HL-60 (cell line): ENCODE measurements at regions not wholly inside any gene's neighbourhood (a gene's known extent, or its start where the extent isn't known, plus 50 kb on each side); places are given as distances from the start of the nearest gene placed in this dataset.

Source experiments
- DNase-seq, 2 experiments: peaks; one replicate each; pipeline ENCODE4 v3.0.0-alpha.2; 2010 to 2020; ENCODE audit warnings: low read depth in 1 of 2, low spot score in 1 of 2
- H3K27ac ChIP-seq: fragments of 250-450 bp; sonication (Bioruptor Pico); replicated peaks from 2 replicates; pipeline ENCODE4 v1.5.1; 2020; ENCODE audit warnings: mild to moderate bottlenecking, moderate library complexity
- H3K27me3 ChIP-seq: fragments of 250-450 bp; sonication (Bioruptor Pico); 2 replicates; pipeline ENCODE4 v1.5.1; 2021; ENCODE audit warnings: mild to moderate bottlenecking, moderate library complexity; ENCODE audit not compliant: insufficient read depth, poor library complexity, severe bottlenecking
- H3K4me3 ChIP-seq: replicated peaks from 2 replicates; pipeline ENCODE4 v1.5.1; 2011; ENCODE audit warnings: mild to moderate bottlenecking, control low read depth, low read length; ENCODE audit not compliant: insufficient read depth
- CTCF ChIP-seq: IDR thresholded peaks from one replicate; pipeline ENCODE4 v1.5.1; 2011; ENCODE audit warnings: low read length, control low read depth, inconsistent platforms; ENCODE audit not compliant: insufficient read depth
- GABPA ChIP-seq: IDR thresholded peaks from 2 replicates; pipeline ENCODE4 v1.6.1; 2012; ENCODE audit warnings: low read depth
- POLR2AphosphoS5 ChIP-seq: IDR thresholded peaks from 2 replicates; pipeline ENCODE4 v1.6.1; 2012; ENCODE audit warnings: low read depth
- SPI1 ChIP-seq: IDR thresholded peaks from 2 replicates; pipeline ENCODE4 v1.6.1; 2012; ENCODE audit warnings: low read depth, mild to moderate bottlenecking, borderline replicate concordance
- TF ChIP-seq, protein P1 (sequence below): IDR thresholded peaks from 2 replicates; pipeline ENCODE4 v1.6.1; 2012; ENCODE audit warnings: low read depth; ENCODE audit not compliant: insufficient replicate concordance

- DNase-seq = no peak
- no peaks in the 10 kb centered on the region for H3K27me3 ChIP-seq
- TF ChIP-seq, protein P1, sequence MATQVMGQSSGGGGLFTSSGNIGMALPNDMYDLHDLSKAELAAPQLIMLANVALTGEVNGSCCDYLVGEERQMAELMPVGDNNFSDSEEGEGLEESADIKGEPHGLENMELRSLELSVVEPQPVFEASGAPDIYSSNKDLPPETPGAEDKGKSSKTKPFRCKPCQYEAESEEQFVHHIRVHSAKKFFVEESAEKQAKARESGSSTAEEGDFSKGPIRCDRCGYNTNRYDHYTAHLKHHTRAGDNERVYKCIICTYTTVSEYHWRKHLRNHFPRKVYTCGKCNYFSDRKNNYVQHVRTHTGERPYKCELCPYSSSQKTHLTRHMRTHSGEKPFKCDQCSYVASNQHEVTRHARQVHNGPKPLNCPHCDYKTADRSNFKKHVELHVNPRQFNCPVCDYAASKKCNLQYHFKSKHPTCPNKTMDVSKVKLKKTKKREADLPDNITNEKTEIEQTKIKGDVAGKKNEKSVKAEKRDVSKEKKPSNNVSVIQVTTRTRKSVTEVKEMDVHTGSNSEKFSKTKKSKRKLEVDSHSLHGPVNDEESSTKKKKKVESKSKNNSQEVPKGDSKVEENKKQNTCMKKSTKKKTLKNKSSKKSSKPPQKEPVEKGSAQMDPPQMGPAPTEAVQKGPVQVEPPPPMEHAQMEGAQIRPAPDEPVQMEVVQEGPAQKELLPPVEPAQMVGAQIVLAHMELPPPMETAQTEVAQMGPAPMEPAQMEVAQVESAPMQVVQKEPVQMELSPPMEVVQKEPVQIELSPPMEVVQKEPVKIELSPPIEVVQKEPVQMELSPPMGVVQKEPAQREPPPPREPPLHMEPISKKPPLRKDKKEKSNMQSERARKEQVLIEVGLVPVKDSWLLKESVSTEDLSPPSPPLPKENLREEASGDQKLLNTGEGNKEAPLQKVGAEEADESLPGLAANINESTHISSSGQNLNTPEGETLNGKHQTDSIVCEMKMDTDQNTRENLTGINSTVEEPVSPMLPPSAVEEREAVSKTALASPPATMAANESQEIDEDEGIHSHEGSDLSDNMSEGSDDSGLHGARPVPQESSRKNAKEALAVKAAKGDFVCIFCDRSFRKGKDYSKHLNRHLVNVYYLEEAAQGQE = no peak
- no peak for TF ChIP-seq SPI1
- TF ChIP-seq POLR2AphosphoS5 = no peak
- no peak for TF ChIP-seq CTCF
- TF ChIP-seq GABPA = no peak
- H3K27ac ChIP-seq = no peak overlapping the region
- no peak overlapping the region for H3K4me3 ChIP-seq
Observed at GRCh38 chr13:63010072-63010658, 1594.5 kb upstream of the PCDH20 start.

DNA sequence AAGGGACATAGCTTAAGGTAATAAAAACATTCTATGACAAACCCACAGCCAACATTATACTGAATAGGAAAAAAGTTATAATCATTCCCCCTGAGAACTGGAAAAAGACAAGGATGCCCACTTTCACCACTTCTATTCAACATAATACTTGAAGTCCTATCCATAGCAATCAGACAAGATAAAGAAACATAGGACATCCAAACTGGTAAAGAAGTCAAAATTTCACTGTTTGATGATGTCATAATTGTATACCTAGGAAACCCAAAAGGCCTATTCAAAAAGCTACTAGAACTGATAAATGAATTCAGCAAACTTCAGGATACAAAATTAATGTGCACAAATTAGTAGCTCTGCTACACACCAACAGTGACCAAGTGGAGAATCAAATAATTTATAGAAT lies 1590.0 kb upstream of the PCDH20 start:
- Histone ChIP-seq H3K4me3 (no peak overlapping the region), H3K27ac (no peak overlapping the region), H3K27me3 (no peaks in the 10 kb centered on the region)
- TF ChIP-seq GABPA = no peak
- no peak for TF ChIP-seq SPI1
- TF ChIP-seq, protein P1 = no peak
- TF ChIP-seq POLR2AphosphoS5 = no peak
- no peak for TF ChIP-seq CTCF
- DNase-seq = no peak

GRCh38 chr13:62997696-62998095 lies 1582.0 kb upstream of the PCDH20 start:
- no peak for DNase-seq
- H3K27ac ChIP-seq = no peak overlapping the region
- no peaks in the 10 kb centered on the region for H3K27me3 ChIP-seq
- no peak for TF ChIP-seq GABPA
- TF ChIP-seq SPI1 = no peak
- no peak for TF ChIP-seq POLR2AphosphoS5
- TF ChIP-seq, protein P1 = no peak
- no peak for TF ChIP-seq CTCF
- H3K4me3 ChIP-seq = no peak overlapping the region
